GM18517 (cell line): ENCODE measurements at regions not wholly inside any gene's neighbourhood (a gene's known extent, or its start where the extent isn't known, plus 50 kb on each side); places are given as distances from the start of the nearest gene placed in this dataset.
"Not testable (repeated sequence)": the region's sequence is repeated elsewhere in the genome, so short reads cannot be mapped to it uniquely, and the experiment has no call there.

Source experiments
- ATAC-seq: cut with Tn5 transposase; IDR thresholded peaks from one replicate; pipeline ENCODE4 v1.9.1; 2021; ENCODE audit warnings: mild to moderate bottlenecking, moderate library complexity; ENCODE audit not compliant: unreplicated experiment

- ATAC-seq: not testable (repeated sequence)
Observed at GRCh38 chr7:136431736-136432135, 436.7 kb upstream of the CHRM2 start.

- ATAC-seq: no peak
Observed at GRCh38 chr7:136424058-136424457, 444.4 kb upstream of the CHRM2 start.

- ATAC-seq: not testable (repeated sequence)
Observed at GRCh38 chr7:136419740-136420139, 442.6 kb upstream of the MTPN start.

GRCh38 chr7:136412952-136413351 is 435.8 kb upstream of the MTPN start:
- no peak for ATAC-seq

GRCh38 chr7:136405931-136406777 is 429.0 kb upstream of the MTPN start:
- ATAC-seq: peak; percentile 94

GRCh38 chr7:136403591-136403990 is 426.4 kb upstream of the MTPN start:
- no peak for ATAC-seq

- no peak for ATAC-seq
Observed at GRCh38 chr7:136400877-136401276, 423.7 kb upstream of the MTPN start.

GRCh38 chr7:136399385-136399784 is 422.2 kb upstream of the MTPN start:
- no peak for ATAC-seq

- ATAC-seq: no peak
Observed at GRCh38 chr7:136392856-136393255, 415.7 kb upstream of the MTPN start.

GRCh38 chr7:136391371-136391770 is 414.2 kb upstream of the MTPN start:
- no peak for ATAC-seq

GRCh38 chr7:136389933-136390332 is 412.8 kb upstream of the MTPN start:
- ATAC-seq: no peak

GRCh38 chr7:136386876-136387275 is 409.7 kb upstream of the MTPN start:
- no peak for ATAC-seq

- not testable (repeated sequence) for ATAC-seq
Observed at GRCh38 chr7:136371409-136371808, 394.2 kb upstream of the MTPN start.

- ATAC-seq: no peak
Observed at GRCh38 chr7:136370137-136370536, 393.0 kb upstream of the MTPN start.

GRCh38 chr7:136369225-136369624 is 392.1 kb upstream of the MTPN start:
- no peak for ATAC-seq

GRCh38 chr7:136359333-136359903 is 382.3 kb upstream of the MTPN start:
- ATAC-seq: peak; percentile 97

- peak; percentile 49 for ATAC-seq
Observed at GRCh38 chr7:136353287-136353686, 376.1 kb upstream of the MTPN start.

GRCh38 chr7:136348542-136349192 is 371.5 kb upstream of the MTPN start:
- ATAC-seq: no peak

- no peak for ATAC-seq
Observed at GRCh38 chr7:136348142-136348541, 371.0 kb upstream of the MTPN start.

GRCh38 chr7:136347488-136347887 is 370.3 kb upstream of the MTPN start:
- no peak for ATAC-seq

GRCh38 chr7:136342251-136342650 is 365.1 kb upstream of the MTPN start:
- ATAC-seq: no peak

- no peak for ATAC-seq
Observed at GRCh38 chr7:136339464-136339863, 362.3 kb upstream of the MTPN start.
